Right lobe of liver (tissue), 4 donors: ENCODE measurements at regions not wholly inside any gene's neighbourhood (a gene's known extent, or its start where the extent isn't known, plus 50 kb on each side); places are given as distances from the start of the nearest gene placed in this dataset.

Experiments used
- CTCF ChIP-seq, 4 donors: fragments of 200-600 bp in 3 of 4; fragments of 450-650 bp in 1 of 4; IDR thresholded peaks; one replicate each; pipeline versions ENCODE4 v1.5.1 to v1.8.0; 2016 to 2022; ENCODE audit warnings: antibody characterized with exemption in 4 of 4, mild to moderate bottlenecking in 2 of 4
- POLR2A ChIP-seq: fragments of 450-650 bp; IDR thresholded peaks from one replicate; pipeline ENCODE4 v1.6.1; 2017; ENCODE audit warnings: antibody characterized with exemption, mild to moderate bottlenecking
- donor health status: DM: no; HTN: no; CAD: no.
- donor health status: DM: no; HTN: no; CAD: no.
- donor health status: DM: no; HTN: yes; CAD: no.

DNA sequence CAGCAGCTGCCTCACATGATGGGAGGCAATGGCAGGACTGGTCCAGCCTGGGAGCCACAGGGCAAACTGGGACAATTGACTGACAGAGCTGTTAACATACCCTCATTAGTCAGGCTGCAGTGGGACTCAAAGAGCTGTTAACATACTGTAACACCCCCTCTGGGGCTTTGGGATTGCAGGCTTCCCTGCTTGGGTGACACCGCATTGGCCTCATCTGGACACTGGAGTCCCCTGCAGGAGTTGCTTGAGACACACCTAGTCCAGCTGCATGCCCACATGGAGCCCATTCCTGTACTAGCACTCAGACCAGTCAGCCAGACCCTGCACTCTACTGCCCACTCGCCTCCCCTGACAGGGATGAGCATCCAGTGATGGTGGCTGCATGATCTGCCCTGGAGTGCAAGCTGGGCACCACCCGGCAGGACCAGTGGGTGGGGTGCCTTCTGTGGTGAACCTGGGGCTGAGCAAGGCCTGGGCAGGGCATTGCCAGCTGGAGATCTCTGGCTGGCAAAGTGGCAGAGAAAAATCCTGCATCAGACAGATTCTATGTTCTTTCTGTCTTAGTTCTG, 138.8 kb downstream of the DTHD1 start:
- TF ChIP-seq CTCF (IDR thresholded peaks at IDR 0.05) (no peak), POLR2A (no peak)
